T follicular helper cell (primary cell): ENCODE measurements at regions not wholly inside any gene's neighbourhood (a gene's known extent, or its start where the extent isn't known, plus 50 kb on each side); places are given as distances from the start of the nearest gene placed in this dataset.
"Not testable (repeated sequence)": the region's sequence is repeated elsewhere in the genome, so short reads cannot be mapped to it uniquely, and the experiment has no call there.

Experiments
- DNase-seq: peaks from one replicate; pipeline ENCODE4 v3.0.0-alpha.2; 2020; ENCODE audit warnings: low read depth

GRCh38 chr1:146282807-146283526 lies 54.1 kb upstream of the NOTCH2NLA start:
- DNase-seq: not testable (repeated sequence)

DNA sequence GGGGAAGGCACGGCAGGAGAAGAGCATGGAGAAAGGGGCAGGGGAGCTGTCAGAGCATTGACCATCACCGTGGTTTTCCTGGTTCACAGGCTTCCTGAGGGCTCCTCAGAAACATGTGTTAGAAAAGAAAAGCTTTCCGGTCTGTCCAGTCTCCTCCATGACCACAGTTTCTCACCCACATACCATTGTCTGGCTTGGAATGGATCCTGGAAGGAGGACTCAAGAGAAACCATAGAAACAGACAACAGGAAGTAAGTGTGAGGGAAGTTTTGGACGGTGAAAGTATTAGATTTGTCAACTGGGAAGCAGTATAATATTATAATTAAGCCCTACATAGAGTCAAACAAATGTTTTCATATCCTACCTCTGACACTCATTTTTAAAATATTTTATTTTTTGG lies 52.7 kb upstream of the NOTCH2NLA start:
- not testable (repeated sequence) for DNase-seq

DNA sequence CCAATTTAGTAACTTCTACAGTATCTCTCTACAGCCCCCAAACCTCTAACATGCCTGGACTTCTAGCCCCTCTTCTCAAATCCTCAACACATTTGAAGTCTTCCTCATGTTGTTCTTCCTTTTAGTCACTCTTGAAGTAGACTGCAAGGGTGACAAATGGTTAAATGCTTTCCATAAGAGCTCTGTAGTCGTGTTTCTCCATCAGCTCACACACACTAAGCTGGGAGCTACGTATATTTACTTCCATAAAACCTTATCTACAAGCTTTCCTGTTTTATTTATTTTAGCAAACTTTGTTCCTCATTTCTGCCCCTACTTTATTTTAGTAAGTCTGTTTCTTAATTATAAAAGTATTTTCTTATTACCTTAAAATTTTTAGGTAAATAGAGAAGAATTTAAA lies 49.9 kb upstream of the NOTCH2NLA start:
- DNase-seq: not testable (repeated sequence)
